SU-DHL-6 (cell line): ENCODE measurements at regions not wholly inside any gene's neighbourhood (a gene's known extent, or its start where the extent isn't known, plus 50 kb on each side); places are given as distances from the start of the nearest gene placed in this dataset.

Experiments
- EZH2phosphoT487 ChIP-seq: fragments of 200-600 bp; sonication (generic), shearing (Covaris generic); conservative IDR thresholded peaks from 2 replicates; pipeline ENCODE4 v1.6.1; 2018; ENCODE audit warnings: mild to moderate bottlenecking, antibody characterized with exemption, low read length, moderate library complexity, mixed read lengths
- TF ChIP-seq, protein P1 (sequence below): fragments of 200-600 bp; sonication (generic); IDR thresholded peaks from one replicate; pipeline ENCODE4 v1.5.1; 2017; ENCODE audit warnings: antibody characterized with exemption, mild to moderate bottlenecking, low read length, moderate library complexity; ENCODE audit not compliant: insufficient read depth, poor library complexity, severe bottlenecking

DNA sequence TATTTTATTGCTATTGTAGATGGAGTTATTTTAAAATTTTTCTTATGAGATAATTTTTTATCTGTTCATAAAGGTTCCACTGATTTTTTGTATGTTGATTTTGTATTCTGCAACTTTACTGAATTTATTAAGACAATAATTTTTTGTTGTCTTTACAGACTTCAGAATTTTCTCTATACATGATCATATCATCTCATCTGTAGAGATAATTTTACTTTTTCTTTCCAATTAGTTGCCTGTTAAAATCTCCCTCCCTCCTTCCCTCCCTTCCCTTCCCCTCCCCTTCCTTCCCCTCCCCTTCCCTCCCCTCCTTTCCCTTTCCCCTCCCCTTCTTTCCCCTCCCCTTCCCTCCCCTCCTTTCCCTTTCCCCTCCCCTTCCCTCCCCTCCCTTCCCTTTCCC lies 378.1 kb downstream of the SOCS6 start:
- TF ChIP-seq, protein P1, sequence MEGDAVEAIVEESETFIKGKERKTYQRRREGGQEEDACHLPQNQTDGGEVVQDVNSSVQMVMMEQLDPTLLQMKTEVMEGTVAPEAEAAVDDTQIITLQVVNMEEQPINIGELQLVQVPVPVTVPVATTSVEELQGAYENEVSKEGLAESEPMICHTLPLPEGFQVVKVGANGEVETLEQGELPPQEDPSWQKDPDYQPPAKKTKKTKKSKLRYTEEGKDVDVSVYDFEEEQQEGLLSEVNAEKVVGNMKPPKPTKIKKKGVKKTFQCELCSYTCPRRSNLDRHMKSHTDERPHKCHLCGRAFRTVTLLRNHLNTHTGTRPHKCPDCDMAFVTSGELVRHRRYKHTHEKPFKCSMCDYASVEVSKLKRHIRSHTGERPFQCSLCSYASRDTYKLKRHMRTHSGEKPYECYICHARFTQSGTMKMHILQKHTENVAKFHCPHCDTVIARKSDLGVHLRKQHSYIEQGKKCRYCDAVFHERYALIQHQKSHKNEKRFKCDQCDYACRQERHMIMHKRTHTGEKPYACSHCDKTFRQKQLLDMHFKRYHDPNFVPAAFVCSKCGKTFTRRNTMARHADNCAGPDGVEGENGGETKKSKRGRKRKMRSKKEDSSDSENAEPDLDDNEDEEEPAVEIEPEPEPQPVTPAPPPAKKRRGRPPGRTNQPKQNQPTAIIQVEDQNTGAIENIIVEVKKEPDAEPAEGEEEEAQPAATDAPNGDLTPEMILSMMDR: no peak
- no peak for TF ChIP-seq EZH2phosphoT487
